ENCODE measurements at regions not wholly inside any gene's neighbourhood (a gene's known extent, or its start where the extent isn't known, plus 50 kb on each side); places are given as distances from the start of the nearest gene placed in this dataset.

- no peak for ATAC-seq
- TF ChIP-seq CSRNP3 (CRISPR knock-in tag; IDR thresholded peaks at IDR 0.05) (no peak), SNAI2 (CRISPR knock-in tag; IDR thresholded peaks at IDR 0.05) (no peak), BACH2 (CRISPR knock-in tag; IDR thresholded peaks at IDR 0.05; ENCODE audit: borderline replicate concordance) (no peak), ARNTL (CRISPR knock-in tag; IDR thresholded peaks at IDR 0.05; ENCODE audit: borderline replicate concordance, low read depth) (no peak), ZNF70 (CRISPR knock-in tag; IDR thresholded peaks at IDR 0.05) (no peak), ZFP3 (CRISPR knock-in tag; IDR thresholded peaks at IDR 0.05) (no peak), PPARA (CRISPR knock-in tag; IDR thresholded peaks at IDR 0.05; ENCODE audit: borderline replicate concordance) (no peak), PATZ1 (CRISPR knock-in tag; IDR thresholded peaks at IDR 0.05; ENCODE audit: borderline replicate concordance) (no peak), ESRRG (CRISPR knock-in tag; IDR thresholded peaks at IDR 0.05) (no peak), TSHZ2 (CRISPR knock-in tag; IDR thresholded peaks at IDR 0.05) (no peak), ZNF565 (CRISPR knock-in tag; conservative IDR thresholded peaks at IDR 0.05; ENCODE audit: low read depth) (no peak), CSDC2 (CRISPR knock-in tag; IDR thresholded peaks at IDR 0.05) (no peak), ZNF8 (CRISPR knock-in tag; IDR thresholded peaks at IDR 0.05) (no peak), GLIS3 (CRISPR knock-in tag; IDR thresholded peaks at IDR 0.05) (no peak), POU6F1 (CRISPR knock-in tag; IDR thresholded peaks at IDR 0.05; ENCODE audit: borderline replicate concordance, low read depth) (no peak), RARB (CRISPR knock-in tag; IDR thresholded peaks at IDR 0.05) (no peak), TCF4 (CRISPR knock-in tag; IDR thresholded peaks at IDR 0.05; ENCODE audit: borderline replicate concordance) (no peak), ISL1 (CRISPR knock-in tag; IDR thresholded peaks at IDR 0.05) (no peak)
- TF ChIP-seq, protein P1, sequence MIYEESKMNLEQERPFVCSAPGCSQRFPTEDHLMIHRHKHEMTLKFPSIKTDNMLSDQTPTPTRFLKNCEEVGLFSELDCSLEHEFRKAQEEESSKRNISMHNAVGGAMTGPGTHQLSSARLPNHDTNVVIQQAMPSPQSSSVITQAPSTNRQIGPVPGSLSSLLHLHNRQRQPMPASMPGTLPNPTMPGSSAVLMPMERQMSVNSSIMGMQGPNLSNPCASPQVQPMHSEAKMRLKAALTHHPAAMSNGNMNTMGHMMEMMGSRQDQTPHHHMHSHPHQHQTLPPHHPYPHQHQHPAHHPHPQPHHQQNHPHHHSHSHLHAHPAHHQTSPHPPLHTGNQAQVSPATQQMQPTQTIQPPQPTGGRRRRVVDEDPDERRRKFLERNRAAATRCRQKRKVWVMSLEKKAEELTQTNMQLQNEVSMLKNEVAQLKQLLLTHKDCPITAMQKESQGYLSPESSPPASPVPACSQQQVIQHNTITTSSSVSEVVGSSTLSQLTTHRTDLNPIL (CRISPR knock-in tag; IDR thresholded peaks at IDR 0.05; ENCODE audit: low read depth): no peak
These were observed 64.3 kb upstream of the HPCAL1 start for GRCh38 chr2:10238396-10238795.

- ATAC-seq: no peak
- TF ChIP-seq TCF4 (CRISPR knock-in tag; IDR thresholded peaks at IDR 0.05; ENCODE audit: borderline replicate concordance): no peak
- no peak for TF ChIP-seq ZFP30 (CRISPR knock-in tag; IDR thresholded peaks at IDR 0.05)
- TF ChIP-seq ZNF565 (CRISPR knock-in tag; conservative IDR thresholded peaks at IDR 0.05; ENCODE audit: low read depth): no peak
- TF ChIP-seq ISL1 (CRISPR knock-in tag; IDR thresholded peaks at IDR 0.05): no peak
- no peak for TF ChIP-seq SNAI2 (CRISPR knock-in tag; IDR thresholded peaks at IDR 0.05)
- TF ChIP-seq CSRNP3 (CRISPR knock-in tag; IDR thresholded peaks at IDR 0.05): no peak
- TF ChIP-seq POU6F1 (CRISPR knock-in tag; IDR thresholded peaks at IDR 0.05; ENCODE audit: borderline replicate concordance, low read depth): no peak
- no peak for TF ChIP-seq ESRRG (CRISPR knock-in tag; IDR thresholded peaks at IDR 0.05)
- TF ChIP-seq BACH2 (CRISPR knock-in tag; IDR thresholded peaks at IDR 0.05; ENCODE audit: borderline replicate concordance): no peak
- TF ChIP-seq PATZ1 (CRISPR knock-in tag; IDR thresholded peaks at IDR 0.05; ENCODE audit: borderline replicate concordance): no peak
- TF ChIP-seq ZFP3 (CRISPR knock-in tag; IDR thresholded peaks at IDR 0.05): no peak
- TF ChIP-seq ZNF70 (CRISPR knock-in tag; IDR thresholded peaks at IDR 0.05): no peak
- no peak for TF ChIP-seq PPARA (CRISPR knock-in tag; IDR thresholded peaks at IDR 0.05; ENCODE audit: borderline replicate concordance)
- TF ChIP-seq OSR1 (CRISPR knock-in tag; IDR thresholded peaks at IDR 0.05): no peak
- no peak for TF ChIP-seq ZC3H10 (CRISPR knock-in tag; IDR thresholded peaks at IDR 0.05)
- TF ChIP-seq RARB (CRISPR knock-in tag; IDR thresholded peaks at IDR 0.05): no peak
These were observed 63.7 kb upstream of the HPCAL1 start for GRCh38 chr2:10238991-10239485.

All from SK-N-SH treated with all-trans-retinoic acid at 6 μM for 48 hours (cell line).